HG02588 (cell line): ENCODE measurements at regions not wholly inside any gene's neighbourhood (a gene's known extent, or its start where the extent isn't known, plus 50 kb on each side); places are given as distances from the start of the nearest gene placed in this dataset.
A peak's percentile ranks its signal among the peaks of the same experiment; 100 is the strongest.

Experiments used
- ATAC-seq: cut with Tn5 transposase; IDR thresholded peaks from one replicate; pipeline ENCODE4 v1.9.1; 2021; ENCODE audit warnings: mild to moderate bottlenecking, moderate library complexity; ENCODE audit not compliant: unreplicated experiment

DNA sequence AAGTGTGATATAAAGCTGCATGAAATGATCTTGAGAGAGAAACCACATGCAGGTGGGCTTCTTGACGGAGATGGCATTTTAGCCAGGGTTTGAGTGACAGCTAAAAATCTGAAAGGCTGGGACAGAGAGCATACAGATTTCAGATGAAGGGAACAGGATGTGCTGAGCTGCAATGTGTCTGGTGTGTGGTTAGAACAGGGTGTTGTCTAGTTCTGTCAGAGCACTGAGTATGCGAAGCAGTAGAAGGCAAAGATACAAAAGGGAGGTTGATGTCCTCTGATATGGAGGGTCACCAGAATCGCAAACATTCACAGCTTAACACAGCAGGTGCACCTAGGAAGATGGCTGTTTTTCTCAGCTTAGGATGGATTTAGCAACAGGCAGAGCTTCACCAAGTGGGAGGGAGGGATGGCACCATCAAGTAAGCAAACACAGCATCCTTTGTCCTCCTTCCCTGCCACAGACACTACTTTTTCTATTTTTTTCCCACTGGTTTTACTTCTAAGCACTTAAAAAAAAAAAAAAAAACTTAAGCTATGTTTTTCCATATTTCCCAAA lies 182.5 kb downstream of the TMX3 start:
- no peak for ATAC-seq

DNA sequence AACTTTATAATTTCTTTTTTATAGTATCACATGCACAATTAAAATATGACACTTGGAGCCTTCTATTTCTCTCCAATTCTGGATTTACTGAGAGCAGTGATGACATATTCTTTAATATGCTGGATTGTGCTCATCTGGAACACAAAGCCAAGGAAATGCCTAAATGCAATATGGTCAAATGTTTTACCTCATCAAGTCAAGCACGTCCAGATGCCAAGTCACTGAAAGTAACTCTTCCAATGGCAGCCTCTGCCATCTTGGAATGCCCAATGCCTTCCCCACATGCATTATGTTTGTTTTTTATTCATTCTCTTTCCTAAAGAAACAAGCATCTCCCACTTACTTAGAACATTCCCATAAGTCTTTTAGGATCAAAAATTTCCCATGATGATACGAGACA lies 189.8 kb downstream of the TMX3 start:
- no peak for ATAC-seq

GRCh38 chr18:68520406-68521075 lies 194.4 kb downstream of the TMX3 start:
- peak; percentile 49 for ATAC-seq

DNA sequence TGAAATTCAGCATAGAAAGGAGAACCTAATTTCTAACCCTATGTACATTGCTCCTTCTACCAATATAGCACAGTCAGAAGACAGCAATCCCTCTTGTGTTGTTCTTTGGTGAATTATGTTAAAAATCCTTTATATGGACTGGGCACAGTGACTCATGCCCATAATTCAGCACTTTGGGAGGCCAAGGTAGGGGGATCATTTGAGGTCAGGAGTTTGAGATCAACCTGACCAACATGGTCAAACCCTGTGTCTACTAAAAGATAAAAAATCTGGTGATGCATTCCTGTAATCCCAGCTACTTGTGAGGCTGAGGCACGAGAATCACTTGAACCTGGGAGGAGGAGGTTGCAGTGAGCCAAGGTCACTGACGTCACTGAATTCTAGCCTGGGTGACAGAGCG lies 195.6 kb downstream of the TMX3 start:
- no peak for ATAC-seq

- ATAC-seq: no peak
Observed at GRCh38 chr18:68509902-68510301, 205.0 kb downstream of the TMX3 start.

DNA sequence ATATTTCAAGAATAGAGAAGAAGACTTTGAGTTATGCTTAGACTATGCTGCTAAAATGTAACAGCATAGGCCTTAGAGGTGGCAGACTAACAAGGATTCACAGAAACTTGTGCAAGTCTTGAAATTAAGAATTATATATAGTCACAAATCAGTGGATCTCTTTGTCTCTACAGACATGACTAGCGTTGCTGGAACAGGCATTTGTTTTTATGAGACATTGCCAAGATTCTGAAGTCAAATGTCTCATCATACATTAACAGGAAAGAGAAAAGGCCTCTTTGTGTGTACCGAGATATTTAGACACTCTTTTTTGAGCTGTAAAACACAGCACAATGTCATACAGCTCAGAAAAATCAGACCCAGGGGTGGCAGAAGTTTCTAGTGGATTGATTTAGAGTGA lies 207.1 kb downstream of the TMX3 start:
- no peak for ATAC-seq

DNA sequence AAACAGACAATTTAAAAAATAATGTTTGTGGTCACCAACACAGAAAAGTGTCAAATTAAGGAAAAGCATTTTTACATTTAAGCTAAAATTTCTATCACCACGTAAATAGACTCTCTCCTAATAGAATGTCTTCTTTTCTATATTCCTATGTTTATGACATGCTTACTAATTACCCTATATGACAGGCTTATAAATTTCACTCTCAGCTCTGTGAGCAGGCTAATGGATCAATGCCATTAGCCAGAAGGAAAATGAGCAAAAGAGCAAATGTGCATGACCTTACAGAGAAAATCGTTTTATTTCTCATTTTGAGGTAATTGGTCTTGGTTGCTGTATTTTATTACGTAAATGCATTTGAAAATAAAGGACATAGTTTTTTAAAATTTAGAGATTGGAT lies 209.7 kb downstream of the TMX3 start:
- ATAC-seq: no peak

- no peak for ATAC-seq
Observed at GRCh38 chr18:68504441-68505177, 210.3 kb downstream of the TMX3 start.

DNA sequence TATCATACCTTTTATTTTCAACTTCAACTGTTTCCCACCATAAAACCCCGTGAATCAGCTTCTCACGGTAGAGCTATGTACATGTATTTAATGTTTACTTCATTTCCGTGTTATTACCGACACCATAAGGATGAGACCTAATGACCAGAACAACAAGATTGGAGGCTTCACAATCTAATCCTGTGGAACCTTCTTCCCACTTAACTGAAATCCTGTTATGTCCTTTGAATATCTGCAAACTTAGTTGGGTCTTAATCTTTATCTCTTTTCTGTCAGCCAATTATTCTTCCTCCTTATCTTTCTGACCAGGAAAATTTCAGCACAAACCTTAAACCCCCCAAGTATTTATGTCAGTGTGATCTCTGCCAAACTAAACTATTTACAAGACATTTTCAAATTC lies 214.4 kb downstream of the TMX3 start:
- ATAC-seq: no peak

GRCh38 chr18:68499141-68499540 lies 215.8 kb downstream of the TMX3 start:
- ATAC-seq: no peak

DNA sequence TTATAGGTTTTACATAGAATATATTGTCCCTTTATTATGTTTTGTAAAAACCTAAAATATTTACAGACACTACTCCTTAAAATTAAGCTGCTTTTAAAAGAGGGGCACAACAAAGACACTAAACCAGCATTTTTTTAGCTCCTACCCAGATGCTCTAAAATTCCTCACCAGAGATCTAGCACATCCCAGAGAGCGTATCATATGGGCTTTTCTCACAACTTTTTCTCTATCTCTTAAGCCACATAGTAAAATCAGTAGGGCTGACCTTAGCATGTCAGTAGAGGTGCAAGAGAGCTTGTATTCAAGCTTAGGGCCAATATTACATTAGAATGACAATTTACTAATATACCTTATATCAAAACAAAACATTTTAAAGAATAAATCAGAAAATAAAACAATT lies 216.3 kb downstream of the TMX3 start:
- ATAC-seq: no peak

DNA sequence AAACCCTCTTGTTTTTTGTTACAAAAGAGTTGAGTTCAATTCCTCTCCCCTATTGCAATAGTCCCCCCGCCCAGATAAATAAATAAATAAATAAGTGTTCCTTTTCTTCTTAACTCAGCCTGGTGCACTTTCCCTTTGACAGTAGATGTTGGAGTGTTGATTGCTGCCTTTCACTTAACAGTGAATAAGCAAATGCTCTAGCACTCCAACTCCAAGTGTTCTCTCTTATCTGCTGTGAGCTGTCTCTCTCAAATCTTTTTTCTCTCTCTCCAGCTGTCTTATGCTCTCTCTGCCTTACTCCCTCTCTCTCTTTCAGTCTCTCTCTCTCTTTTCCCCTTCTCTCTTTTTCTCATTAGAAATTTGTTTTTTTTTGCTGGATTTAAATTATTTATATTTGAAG lies 216.7 kb downstream of the TMX3 start:
- no peak for ATAC-seq

DNA sequence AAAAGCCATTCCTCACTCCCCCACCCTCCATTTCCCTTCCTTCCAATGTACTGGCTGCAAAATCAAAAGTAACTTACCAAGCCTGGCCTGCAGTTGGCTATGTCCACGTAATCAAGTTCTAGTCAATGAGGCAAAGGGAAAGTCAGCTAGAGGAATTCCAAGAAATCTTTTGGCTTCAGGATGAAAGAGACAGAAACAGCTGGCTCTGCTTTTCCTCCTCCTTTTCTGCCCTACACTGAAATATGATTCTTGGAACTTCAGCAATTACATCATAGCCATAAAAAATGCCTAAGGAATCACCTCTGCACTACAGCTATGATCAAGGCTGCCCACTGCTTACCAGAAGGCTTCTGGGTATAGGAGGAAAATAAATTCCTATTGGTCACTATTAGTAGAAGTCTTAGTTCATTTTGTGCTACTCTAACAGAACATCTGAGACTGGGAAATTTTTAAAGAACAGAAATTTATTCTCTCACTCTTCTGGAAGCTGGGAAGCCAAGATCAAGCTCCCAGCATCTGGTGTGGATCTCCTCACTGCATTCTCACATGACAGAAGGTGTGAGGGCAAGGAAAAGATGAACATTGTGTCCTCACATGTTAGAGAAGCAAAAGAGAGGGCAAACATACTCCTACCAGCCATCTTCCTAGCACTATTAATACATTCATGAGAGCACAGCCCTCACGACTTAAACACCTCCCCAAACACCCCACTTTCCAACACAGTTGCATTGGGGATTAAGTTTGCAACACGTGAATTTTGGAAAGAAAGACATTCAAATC lies 219.9 kb downstream of the TMX3 start:
- ATAC-seq: no peak

- no peak for ATAC-seq
Observed at GRCh38 chr18:68489013-68489792, 225.7 kb downstream of the TMX3 start.

GRCh38 chr18:68484241-68484640 lies 230.7 kb downstream of the TMX3 start:
- ATAC-seq: no peak

DNA sequence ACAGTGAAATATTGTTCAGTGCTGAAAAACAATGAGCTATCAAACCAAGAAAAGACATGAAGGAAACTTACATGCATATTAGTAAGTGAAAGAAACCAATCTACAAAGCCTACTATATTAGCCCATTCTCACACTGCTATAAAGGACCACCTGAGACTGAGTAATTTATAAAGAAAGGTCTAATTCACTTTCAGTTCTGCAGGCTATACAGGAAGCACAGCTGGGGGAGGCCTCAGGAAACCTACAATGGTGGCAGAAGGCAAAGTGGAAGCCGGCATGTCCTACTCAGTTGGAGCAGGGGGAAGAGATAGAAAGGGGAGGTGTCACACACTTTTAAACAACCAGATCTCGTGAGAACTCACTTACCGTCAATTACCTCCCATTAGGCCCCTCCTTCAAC lies 232.1 kb downstream of the TMX3 start:
- no peak for ATAC-seq

DNA sequence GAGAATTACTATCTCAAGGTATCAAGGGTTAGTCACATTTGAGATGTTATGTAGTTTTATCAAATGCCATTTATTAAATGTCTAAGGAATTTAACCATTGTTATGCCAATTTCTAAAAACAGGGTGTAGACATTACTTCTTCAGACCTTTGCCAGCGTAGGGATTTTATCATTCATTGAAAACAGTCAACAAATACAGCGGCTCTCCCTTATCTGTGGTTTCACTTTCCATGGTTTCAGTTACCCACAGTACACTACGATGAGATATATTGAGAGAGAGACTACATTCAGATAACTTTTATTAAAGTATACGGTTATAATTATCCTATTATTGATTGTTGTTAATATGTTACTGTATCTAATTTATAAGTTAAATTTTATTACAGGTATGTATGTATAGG lies 234.7 kb downstream of the TMX3 start:
- no peak for ATAC-seq

GRCh38 chr18:68478246-68478645 lies 236.7 kb downstream of the TMX3 start:
- ATAC-seq: no peak

DNA sequence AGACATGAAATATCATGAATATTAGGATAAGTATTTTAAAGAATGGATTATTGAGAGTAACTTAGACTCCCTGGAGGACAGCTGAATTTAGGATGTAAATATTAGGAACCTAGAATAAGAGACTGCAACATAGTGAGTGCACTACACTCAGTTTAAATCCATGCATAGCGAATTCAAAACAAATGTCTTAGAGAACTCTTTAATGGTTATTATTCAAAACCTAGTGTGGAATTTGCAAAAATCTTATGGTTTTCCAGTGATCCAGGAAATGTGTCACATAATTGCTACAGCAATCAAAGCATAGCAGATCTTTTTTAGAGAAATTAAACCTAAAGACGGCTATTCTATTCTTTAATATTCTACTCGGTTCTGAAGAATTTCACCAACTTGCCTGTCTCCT lies 239.0 kb downstream of the TMX3 start:
- ATAC-seq: no peak

DNA sequence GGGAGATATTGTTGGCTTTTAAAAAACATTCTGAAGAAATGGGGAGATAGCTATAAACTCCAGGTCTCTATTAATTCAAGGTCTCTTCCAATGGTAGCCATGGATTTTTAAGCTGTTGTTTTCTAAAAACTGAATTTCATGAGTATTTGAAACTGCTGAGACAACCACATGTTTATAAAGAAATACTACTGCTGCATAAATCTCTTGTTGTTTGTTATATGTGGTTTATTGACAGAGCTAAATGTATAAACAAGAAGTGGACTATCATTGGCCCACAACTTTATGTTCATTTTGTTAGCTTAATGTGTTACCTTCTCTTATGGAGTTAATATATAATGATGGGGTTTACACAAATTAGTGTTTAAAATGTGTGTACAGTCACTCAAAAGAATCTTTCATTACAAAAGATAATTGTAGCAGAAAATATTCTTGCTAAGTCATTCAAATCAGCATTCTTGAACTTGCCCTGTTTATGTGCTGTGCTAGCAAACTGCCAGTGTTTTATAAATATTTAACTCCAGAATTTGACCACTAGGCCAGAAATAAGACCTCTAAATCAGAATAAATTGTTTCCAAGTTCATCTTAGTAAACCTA lies 242.1 kb downstream of the TMX3 start:
- ATAC-seq: no peak
